ENCODE measurements at regions not wholly inside any gene's neighbourhood (a gene's known extent, or its start where the extent isn't known, plus 50 kb on each side); places are given as distances from the start of the nearest gene placed in this dataset.

DNA sequence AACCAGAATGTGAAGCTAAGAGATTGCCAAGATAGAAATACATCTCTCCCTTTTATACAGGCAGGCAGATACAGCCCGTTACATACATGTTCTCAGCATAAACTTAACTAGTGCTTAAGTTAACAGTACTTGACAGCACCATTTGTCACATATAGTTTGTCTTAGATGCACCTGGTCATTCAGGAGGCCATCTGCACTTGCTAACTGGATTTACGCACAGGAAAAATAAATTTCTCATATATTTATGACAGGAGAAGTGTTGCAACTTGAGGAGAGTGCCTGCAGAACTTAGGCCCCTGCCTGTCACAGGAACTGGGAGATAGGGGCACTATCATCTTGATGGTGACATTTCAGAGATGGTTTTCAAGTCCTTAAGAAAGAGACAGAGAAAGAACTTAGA lies 1462.1 kb upstream of the CDH9 start:
- no peaks in the 10 kb centered on the region for H3K27me3 ChIP-seq (ENCODE audit: insufficient read depth)
- no peak for ATAC-seq
- H3K4me3 Mint-ChIP-seq, result no peak overlapping the region
- H3K9me2 ChIP-seq (ENCODE audit: insufficient read depth), result peaks cover 8% of the 10 kb centered on the region
- H3K9me3 Mint-ChIP-seq, result no peaks in the 10 kb centered on the region; the same call in 2 of the 3 replicates
- H3K4me1 Mint-ChIP-seq, result peaks cover 9% of the 10 kb centered on the region
- no peaks in the 10 kb centered on the region for H3K36me3 ChIP-seq (ENCODE audit: insufficient read depth)
- TF ChIP-seq NANOG (IDR thresholded peaks at IDR 0.05; ENCODE audit: borderline replicate concordance), result no peak
- TF ChIP-seq ZNF331 (CRISPR knock-in tag; IDR thresholded peaks at IDR 0.05; ENCODE audit: low read depth), result no peak
- TF ChIP-seq ZNF114 (CRISPR knock-in tag; IDR thresholded peaks at IDR 0.05), result no peak
- TF ChIP-seq, protein P1, sequence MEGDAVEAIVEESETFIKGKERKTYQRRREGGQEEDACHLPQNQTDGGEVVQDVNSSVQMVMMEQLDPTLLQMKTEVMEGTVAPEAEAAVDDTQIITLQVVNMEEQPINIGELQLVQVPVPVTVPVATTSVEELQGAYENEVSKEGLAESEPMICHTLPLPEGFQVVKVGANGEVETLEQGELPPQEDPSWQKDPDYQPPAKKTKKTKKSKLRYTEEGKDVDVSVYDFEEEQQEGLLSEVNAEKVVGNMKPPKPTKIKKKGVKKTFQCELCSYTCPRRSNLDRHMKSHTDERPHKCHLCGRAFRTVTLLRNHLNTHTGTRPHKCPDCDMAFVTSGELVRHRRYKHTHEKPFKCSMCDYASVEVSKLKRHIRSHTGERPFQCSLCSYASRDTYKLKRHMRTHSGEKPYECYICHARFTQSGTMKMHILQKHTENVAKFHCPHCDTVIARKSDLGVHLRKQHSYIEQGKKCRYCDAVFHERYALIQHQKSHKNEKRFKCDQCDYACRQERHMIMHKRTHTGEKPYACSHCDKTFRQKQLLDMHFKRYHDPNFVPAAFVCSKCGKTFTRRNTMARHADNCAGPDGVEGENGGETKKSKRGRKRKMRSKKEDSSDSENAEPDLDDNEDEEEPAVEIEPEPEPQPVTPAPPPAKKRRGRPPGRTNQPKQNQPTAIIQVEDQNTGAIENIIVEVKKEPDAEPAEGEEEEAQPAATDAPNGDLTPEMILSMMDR (conservative IDR thresholded peaks at IDR 0.05; ENCODE audit: low read depth in 2 of 2), result no peak
- TF ChIP-seq, protein P2, sequence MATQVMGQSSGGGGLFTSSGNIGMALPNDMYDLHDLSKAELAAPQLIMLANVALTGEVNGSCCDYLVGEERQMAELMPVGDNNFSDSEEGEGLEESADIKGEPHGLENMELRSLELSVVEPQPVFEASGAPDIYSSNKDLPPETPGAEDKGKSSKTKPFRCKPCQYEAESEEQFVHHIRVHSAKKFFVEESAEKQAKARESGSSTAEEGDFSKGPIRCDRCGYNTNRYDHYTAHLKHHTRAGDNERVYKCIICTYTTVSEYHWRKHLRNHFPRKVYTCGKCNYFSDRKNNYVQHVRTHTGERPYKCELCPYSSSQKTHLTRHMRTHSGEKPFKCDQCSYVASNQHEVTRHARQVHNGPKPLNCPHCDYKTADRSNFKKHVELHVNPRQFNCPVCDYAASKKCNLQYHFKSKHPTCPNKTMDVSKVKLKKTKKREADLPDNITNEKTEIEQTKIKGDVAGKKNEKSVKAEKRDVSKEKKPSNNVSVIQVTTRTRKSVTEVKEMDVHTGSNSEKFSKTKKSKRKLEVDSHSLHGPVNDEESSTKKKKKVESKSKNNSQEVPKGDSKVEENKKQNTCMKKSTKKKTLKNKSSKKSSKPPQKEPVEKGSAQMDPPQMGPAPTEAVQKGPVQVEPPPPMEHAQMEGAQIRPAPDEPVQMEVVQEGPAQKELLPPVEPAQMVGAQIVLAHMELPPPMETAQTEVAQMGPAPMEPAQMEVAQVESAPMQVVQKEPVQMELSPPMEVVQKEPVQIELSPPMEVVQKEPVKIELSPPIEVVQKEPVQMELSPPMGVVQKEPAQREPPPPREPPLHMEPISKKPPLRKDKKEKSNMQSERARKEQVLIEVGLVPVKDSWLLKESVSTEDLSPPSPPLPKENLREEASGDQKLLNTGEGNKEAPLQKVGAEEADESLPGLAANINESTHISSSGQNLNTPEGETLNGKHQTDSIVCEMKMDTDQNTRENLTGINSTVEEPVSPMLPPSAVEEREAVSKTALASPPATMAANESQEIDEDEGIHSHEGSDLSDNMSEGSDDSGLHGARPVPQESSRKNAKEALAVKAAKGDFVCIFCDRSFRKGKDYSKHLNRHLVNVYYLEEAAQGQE (IDR thresholded peaks at IDR 0.05; ENCODE audit: unreplicated experiment), result no peak
- TF ChIP-seq, protein P3, sequence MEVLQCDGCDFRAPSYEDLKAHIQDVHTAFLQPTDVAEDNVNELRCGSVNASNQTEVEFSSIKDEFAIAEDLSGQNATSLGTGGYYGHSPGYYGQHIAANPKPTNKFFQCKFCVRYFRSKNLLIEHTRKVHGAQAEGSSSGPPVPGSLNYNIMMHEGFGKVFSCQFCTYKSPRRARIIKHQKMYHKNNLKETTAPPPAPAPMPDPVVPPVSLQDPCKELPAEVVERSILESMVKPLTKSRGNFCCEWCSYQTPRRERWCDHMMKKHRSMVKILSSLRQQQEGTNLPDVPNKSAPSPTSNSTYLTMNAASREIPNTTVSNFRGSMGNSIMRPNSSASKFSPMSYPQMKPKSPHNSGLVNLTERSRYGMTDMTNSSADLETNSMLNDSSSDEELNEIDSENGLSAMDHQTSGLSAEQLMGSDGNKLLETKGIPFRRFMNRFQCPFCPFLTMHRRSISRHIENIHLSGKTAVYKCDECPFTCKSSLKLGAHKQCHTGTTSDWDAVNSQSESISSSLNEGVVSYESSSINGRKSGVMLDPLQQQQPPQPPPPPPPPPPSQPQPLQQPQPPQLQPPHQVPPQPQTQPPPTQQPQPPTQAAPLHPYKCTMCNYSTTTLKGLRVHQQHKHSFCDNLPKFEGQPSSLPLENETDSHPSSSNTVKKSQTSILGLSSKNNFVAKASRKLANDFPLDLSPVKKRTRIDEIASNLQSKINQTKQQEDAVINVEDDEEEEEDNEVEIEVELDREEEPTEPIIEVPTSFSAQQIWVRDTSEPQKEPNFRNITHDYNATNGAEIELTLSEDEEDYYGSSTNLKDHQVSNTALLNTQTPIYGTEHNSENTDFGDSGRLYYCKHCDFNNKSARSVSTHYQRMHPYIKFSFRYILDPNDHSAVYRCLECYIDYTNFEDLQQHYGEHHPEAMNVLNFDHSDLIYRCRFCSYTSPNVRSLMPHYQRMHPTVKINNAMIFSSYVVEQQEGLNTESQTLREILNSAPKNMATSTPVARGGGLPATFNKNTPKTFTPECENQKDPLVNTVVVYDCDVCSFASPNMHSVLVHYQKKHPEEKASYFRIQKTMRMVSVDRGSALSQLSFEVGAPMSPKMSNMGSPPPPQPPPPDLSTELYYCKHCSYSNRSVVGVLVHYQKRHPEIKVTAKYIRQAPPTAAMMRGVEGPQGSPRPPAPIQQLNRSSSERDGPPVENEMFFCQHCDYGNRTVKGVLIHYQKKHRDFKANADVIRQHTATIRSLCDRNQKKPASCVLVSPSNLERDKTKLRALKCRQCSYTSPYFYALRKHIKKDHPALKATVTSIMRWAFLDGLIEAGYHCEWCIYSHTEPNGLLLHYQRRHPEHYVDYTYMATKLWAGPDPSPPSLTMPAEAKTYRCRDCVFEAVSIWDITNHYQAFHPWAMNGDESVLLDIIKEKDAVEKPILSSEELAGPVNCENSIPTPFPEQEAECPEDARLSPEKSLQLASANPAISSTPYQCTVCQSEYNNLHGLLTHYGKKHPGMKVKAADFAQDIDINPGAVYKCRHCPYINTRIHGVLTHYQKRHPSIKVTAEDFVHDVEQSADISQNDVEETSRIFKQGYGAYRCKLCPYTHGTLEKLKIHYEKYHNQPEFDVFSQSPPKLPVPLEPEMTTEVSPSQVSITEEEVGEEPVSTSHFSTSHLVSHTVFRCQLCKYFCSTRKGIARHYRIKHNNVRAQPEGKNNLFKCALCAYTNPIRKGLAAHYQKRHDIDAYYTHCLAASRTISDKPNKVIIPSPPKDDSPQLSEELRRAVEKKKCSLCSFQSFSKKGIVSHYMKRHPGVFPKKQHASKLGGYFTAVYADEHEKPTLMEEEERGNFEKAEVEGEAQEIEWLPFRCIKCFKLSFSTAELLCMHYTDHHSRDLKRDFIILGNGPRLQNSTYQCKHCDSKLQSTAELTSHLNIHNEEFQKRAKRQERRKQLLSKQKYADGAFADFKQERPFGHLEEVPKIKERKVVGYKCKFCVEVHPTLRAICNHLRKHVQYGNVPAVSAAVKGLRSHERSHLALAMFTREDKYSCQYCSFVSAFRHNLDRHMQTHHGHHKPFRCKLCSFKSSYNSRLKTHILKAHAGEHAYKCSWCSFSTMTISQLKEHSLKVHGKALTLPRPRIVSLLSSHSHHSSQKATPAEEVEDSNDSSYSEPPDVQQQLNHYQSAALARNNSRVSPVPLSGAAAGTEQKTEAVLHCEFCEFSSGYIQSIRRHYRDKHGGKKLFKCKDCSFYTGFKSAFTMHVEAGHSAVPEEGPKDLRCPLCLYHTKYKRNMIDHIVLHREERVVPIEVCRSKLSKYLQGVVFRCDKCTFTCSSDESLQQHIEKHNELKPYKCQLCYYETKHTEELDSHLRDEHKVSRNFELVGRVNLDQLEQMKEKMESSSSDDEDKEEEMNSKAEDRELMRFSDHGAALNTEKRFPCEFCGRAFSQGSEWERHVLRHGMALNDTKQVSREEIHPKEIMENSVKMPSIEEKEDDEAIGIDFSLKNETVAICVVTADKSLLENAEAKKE (CRISPR knock-in tag; IDR thresholded peaks at IDR 0.05), result no peak
- no peak for TF ChIP-seq CREB1 (CRISPR knock-in tag; IDR thresholded peaks at IDR 0.05; ENCODE audit: low read depth)
- TF ChIP-seq JUNB (IDR thresholded peaks at IDR 0.05; ENCODE audit: unreplicated experiment), result no peak
- TF ChIP-seq EZH2phosphoT487 (IDR thresholded peaks at IDR 0.05; ENCODE audit: unreplicated experiment), result no peak
- TF ChIP-seq STAT1 (IDR thresholded peaks at IDR 0.05; ENCODE audit: unreplicated experiment), result no peak
- TF ChIP-seq EZH2 (IDR thresholded peaks at IDR 0.05; ENCODE audit: low read depth, unreplicated experiment), result no peak
- no peak for TF ChIP-seq POLR2AphosphoS5 (IDR thresholded peaks at IDR 0.05; ENCODE audit: low read depth)
- H3K79me2 ChIP-seq (replicated peaks; ENCODE audit: insufficient read depth), result no peaks in the 10 kb centered on the region
- DNase-seq (ENCODE audit: low spot score), result no peak
- H3K27me3 Mint-ChIP-seq (ENCODE audit: insufficient read depth, low read depth, poor library complexity), result no peaks in the 10 kb centered on the region
- H3K36me3 Mint-ChIP-seq (ENCODE audit: low read depth), result no peaks in the 10 kb centered on the region
- H3K27ac Mint-ChIP-seq, result no peak overlapping the region
- H4K20me1 ChIP-seq (replicated peaks; ENCODE audit: insufficient read depth), result no peaks in the 10 kb centered on the region
- no peak overlapping the region for H2AFZ ChIP-seq
- no peak overlapping the region for H3K4me3 ChIP-seq
- H3K4me1 ChIP-seq (ENCODE audit: insufficient read depth), result peaks cover 19% of the 10 kb centered on the region
- H3F3A ChIP-seq (replicated peaks; ENCODE audit: low read depth), result no peaks in the 10 kb centered on the region
- H3K27ac ChIP-seq (ENCODE audit: low read depth), result no peak overlapping the region
- no peak overlapping the region for H3K4me2 ChIP-seq

All from GM23338 (cell line).